ENCODE measurements at regions not wholly inside any gene's neighbourhood (a gene's known extent, or its start where the extent isn't known, plus 50 kb on each side); places are given as distances from the start of the nearest gene placed in this dataset.
"Not testable (repeated sequence)": the region's sequence is repeated elsewhere in the genome, so short reads cannot be mapped to it uniquely, and the experiment has no call there.

- no peak for TF ChIP-seq CTCF (IDR thresholded peaks at IDR 0.05)
- Histone ChIP-seq H3K9ac (ENCODE audit: low read depth in 2 of 2, low read length in 2 of 2) (no peak overlapping the region), H3K27ac (no peak overlapping the region), H3K9me3 (no peaks in the 10 kb centered on the region), H3K4me3 (no peak overlapping the region), H3K27me3 (no peaks in the 10 kb centered on the region), H3K36me3 (no peaks in the 10 kb centered on the region), H3K4me1 (no peaks in the 10 kb centered on the region)
- intact Hi-C loops (cut with DNase I) = no loop called here
- DNase-seq = no peak
These were observed 147.3 kb downstream of the DLL1 start for GRCh38 chr6:170143401-170144150.

GRCh38 chr6:170142559-170142958 is 148.3 kb downstream of the DLL1 start:
- H3K36me3 ChIP-seq = no peaks in the 10 kb centered on the region
- intact Hi-C loops (cut with DNase I) = no loop called here
- H3K9me3 ChIP-seq = no peaks in the 10 kb centered on the region
- H3K4me1 ChIP-seq = no peaks in the 10 kb centered on the region
- H3K27ac ChIP-seq = no peak overlapping the region
- H3K27me3 ChIP-seq = no peaks in the 10 kb centered on the region
- DNase-seq = no peak
- H3K4me3 ChIP-seq = no peak overlapping the region
- no peak overlapping the region for H3K9ac ChIP-seq (ENCODE audit: low read depth in 2 of 2, low read length in 2 of 2)
- TF ChIP-seq CTCF (IDR thresholded peaks at IDR 0.05) = no peak

GRCh38 chr6:170141061-170141460 is 149.8 kb downstream of the DLL1 start:
- H3K27me3 ChIP-seq; H3K4me3 ChIP-seq; H3K27ac ChIP-seq; intact Hi-C loops (cut with DNase I); H3K9me3 ChIP-seq; H3K9ac ChIP-seq (ENCODE audit: low read depth in 2 of 2, low read length in 2 of 2); H3K4me1 ChIP-seq; DNase-seq; H3K36me3 ChIP-seq: not testable (repeated sequence)

GRCh38 chr6:170140129-170140528 is 150.7 kb downstream of the DLL1 start:
- H3K9ac ChIP-seq (ENCODE audit: low read depth in 2 of 2, low read length in 2 of 2) = no peak overlapping the region
- H3K9me3 ChIP-seq = no peaks in the 10 kb centered on the region
- no peak for TF ChIP-seq CTCF (IDR thresholded peaks at IDR 0.05)
- H3K27me3 ChIP-seq = no peaks in the 10 kb centered on the region
- intact Hi-C loops (cut with DNase I) = no loop called here
- no peak overlapping the region for H3K4me3 ChIP-seq
- no peaks in the 10 kb centered on the region for H3K4me1 ChIP-seq
- no peak for DNase-seq
- no peak overlapping the region for H3K27ac ChIP-seq
- no peaks in the 10 kb centered on the region for H3K36me3 ChIP-seq

- intact Hi-C loops (cut with DNase I) = no loop called here
- H3K4me3 ChIP-seq = no peak overlapping the region
- no peak for DNase-seq
- no peaks in the 10 kb centered on the region for H3K27me3 ChIP-seq
- no peaks in the 10 kb centered on the region for H3K36me3 ChIP-seq
- no peak overlapping the region for H3K9ac ChIP-seq (ENCODE audit: low read depth in 2 of 2, low read length in 2 of 2)
- no peaks in the 10 kb centered on the region for H3K9me3 ChIP-seq
- no peaks in the 10 kb centered on the region for H3K4me1 ChIP-seq
- H3K27ac ChIP-seq = no peak overlapping the region
- no peak for TF ChIP-seq CTCF (IDR thresholded peaks at IDR 0.05)
These were observed 151.3 kb downstream of the DLL1 start for GRCh38 chr6:170139531-170139930.

GRCh38 chr6:170139046-170139445 is 151.8 kb downstream of the DLL1 start:
- H3K27me3 ChIP-seq; intact Hi-C loops (cut with DNase I); H3K27ac ChIP-seq; H3K4me3 ChIP-seq; H3K9me3 ChIP-seq; DNase-seq; H3K4me1 ChIP-seq; H3K36me3 ChIP-seq; H3K9ac ChIP-seq (ENCODE audit: low read depth in 2 of 2, low read length in 2 of 2): not testable (repeated sequence)

All from colonic mucosa (tissue), 4 donors.